ENCODE measurements at regions not wholly inside any gene's neighbourhood (a gene's known extent, or its start where the extent isn't known, plus 50 kb on each side); places are given as distances from the start of the nearest gene placed in this dataset.

- TF ChIP-seq, protein P1, sequence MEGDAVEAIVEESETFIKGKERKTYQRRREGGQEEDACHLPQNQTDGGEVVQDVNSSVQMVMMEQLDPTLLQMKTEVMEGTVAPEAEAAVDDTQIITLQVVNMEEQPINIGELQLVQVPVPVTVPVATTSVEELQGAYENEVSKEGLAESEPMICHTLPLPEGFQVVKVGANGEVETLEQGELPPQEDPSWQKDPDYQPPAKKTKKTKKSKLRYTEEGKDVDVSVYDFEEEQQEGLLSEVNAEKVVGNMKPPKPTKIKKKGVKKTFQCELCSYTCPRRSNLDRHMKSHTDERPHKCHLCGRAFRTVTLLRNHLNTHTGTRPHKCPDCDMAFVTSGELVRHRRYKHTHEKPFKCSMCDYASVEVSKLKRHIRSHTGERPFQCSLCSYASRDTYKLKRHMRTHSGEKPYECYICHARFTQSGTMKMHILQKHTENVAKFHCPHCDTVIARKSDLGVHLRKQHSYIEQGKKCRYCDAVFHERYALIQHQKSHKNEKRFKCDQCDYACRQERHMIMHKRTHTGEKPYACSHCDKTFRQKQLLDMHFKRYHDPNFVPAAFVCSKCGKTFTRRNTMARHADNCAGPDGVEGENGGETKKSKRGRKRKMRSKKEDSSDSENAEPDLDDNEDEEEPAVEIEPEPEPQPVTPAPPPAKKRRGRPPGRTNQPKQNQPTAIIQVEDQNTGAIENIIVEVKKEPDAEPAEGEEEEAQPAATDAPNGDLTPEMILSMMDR (IDR thresholded peaks at IDR 0.05): no peak
- no peak for TF ChIP-seq POLR2A (IDR thresholded peaks at IDR 0.05)
Observed at GRCh38 chr16:58931436-58931835, 197.3 kb upstream of the GOT2 start.

All from lower leg skin (tissue), 3 donors.